ENCODE measurements at regions not wholly inside any gene's neighbourhood (a gene's known extent, or its start where the extent isn't known, plus 50 kb on each side); places are given as distances from the start of the nearest gene placed in this dataset.

DNA sequence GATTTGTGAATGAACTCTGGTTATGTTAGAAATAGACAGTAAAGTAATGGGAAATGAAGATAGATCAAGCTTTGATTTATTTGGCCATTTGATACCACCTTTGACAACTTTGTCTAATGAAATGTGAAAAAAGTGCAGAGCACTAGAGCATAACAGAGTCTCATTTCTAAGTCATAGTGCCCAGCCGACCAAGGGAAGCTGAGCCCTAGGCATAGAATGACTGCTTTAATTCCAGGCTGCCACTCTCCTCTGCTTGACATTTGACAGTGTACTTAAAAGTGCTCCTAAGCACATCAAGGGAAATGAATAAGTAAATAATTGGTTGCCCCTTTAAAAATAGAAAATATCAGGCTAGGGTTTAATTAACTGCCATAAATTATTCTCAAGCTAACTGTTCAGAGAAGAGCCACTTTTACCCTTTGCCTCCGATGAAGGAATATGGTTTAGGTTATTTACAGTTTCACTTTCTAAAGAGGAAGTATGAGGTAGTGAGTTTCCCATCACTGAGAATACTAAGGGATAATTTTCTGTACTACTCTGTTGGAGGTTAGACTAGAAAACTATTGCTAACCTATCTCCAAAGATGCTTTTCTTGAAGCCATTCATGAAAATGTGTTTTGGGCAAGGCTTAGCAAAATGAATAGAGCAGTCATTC is 591.6 kb downstream of the REEP3 start:
- Mint-ChIP-seq H3K4me1 (ENCODE audit: low read depth, unreplicated experiment) (peaks cover 14% of the 10 kb centered on the region), H3K36me3 (ENCODE audit: insufficient read depth, unreplicated experiment) (no peaks in the 10 kb centered on the region), H3K27me3 (ENCODE audit: insufficient read depth, unreplicated experiment) (peaks cover 5% of the 10 kb centered on the region), H3K9me3 (ENCODE audit: unreplicated experiment) (no peaks in the 10 kb centered on the region), H3K4me3 (ENCODE audit: unreplicated experiment) (no peak overlapping the region), H3K27ac (ENCODE audit: unreplicated experiment) (no peak overlapping the region)
- Histone ChIP-seq H3K36me3 (ENCODE audit: control insufficient read depth, insufficient read depth, low read length) (no peaks in the 10 kb centered on the region), H3K4me1 (peaks cover 14% of the 10 kb centered on the region), H3K4me3 (ENCODE audit: low read depth, low read length) (no peak overlapping the region), H3K27me3 (replicated peaks; ENCODE audit: control insufficient read depth, insufficient read depth, low read length) (no peaks in the 10 kb centered on the region), H3K9me3 (peaks cover under 1% of the 10 kb centered on the region; the same call in 1 of the 2 replicates)
- no peak for DNase-seq
- intact Hi-C loops (cut with micrococcal nuclease; ENCODE audit: unreplicated experiment): no loop called here
- BruUV-seq (replicated peaks): no TSS peak
- POLR2A ChIA-PET: no interaction called here
- CTCF ChIA-PET: no interaction called here
- TF ChIP-seq, protein P1, sequence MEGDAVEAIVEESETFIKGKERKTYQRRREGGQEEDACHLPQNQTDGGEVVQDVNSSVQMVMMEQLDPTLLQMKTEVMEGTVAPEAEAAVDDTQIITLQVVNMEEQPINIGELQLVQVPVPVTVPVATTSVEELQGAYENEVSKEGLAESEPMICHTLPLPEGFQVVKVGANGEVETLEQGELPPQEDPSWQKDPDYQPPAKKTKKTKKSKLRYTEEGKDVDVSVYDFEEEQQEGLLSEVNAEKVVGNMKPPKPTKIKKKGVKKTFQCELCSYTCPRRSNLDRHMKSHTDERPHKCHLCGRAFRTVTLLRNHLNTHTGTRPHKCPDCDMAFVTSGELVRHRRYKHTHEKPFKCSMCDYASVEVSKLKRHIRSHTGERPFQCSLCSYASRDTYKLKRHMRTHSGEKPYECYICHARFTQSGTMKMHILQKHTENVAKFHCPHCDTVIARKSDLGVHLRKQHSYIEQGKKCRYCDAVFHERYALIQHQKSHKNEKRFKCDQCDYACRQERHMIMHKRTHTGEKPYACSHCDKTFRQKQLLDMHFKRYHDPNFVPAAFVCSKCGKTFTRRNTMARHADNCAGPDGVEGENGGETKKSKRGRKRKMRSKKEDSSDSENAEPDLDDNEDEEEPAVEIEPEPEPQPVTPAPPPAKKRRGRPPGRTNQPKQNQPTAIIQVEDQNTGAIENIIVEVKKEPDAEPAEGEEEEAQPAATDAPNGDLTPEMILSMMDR (IDR thresholded peaks at IDR 0.05; ENCODE audit: insufficient read depth in 1 of 2, low read depth in 1 of 2, low read length in 1 of 2, severe bottlenecking in 1 of 2, unreplicated experiment in 1 of 2): no peak

DNA sequence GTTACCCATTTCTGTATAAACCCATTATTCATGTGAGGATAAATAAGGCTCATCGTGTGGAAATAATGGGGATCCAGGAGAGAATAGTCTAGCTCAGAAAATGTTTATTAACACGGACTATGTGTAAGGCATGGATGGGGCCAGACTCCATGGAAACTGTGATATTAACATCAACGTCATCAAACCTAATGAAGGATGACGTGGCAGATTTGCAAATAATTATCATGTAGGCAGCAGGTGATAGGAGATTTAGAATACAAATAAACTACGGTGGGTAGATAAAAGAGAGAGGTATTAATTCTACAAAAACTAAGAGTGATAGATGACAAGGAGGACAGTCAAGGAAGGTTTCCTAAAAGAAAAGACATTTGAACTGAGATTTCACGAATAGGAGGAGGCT is 592.2 kb downstream of the REEP3 start:
- TF ChIP-seq, protein P1 (IDR thresholded peaks at IDR 0.05; ENCODE audit: insufficient read depth in 1 of 2, low read depth in 1 of 2, low read length in 1 of 2, severe bottlenecking in 1 of 2, unreplicated experiment in 1 of 2): no peak
- intact Hi-C loops (cut with micrococcal nuclease; ENCODE audit: unreplicated experiment): no loop called here
- Mint-ChIP-seq H3K36me3 (ENCODE audit: insufficient read depth, unreplicated experiment) (no peaks in the 10 kb centered on the region), H3K27me3 (ENCODE audit: insufficient read depth, unreplicated experiment) (peaks cover 5% of the 10 kb centered on the region), H3K4me3 (ENCODE audit: unreplicated experiment) (no peak overlapping the region), H3K27ac (ENCODE audit: unreplicated experiment) (no peak overlapping the region), H3K4me1 (ENCODE audit: low read depth, unreplicated experiment) (peaks cover 14% of the 10 kb centered on the region), H3K9me3 (ENCODE audit: unreplicated experiment) (no peaks in the 10 kb centered on the region)
- Histone ChIP-seq H3K27me3 (replicated peaks; ENCODE audit: control insufficient read depth, insufficient read depth, low read length) (no peaks in the 10 kb centered on the region), H3K36me3 (ENCODE audit: control insufficient read depth, insufficient read depth, low read length) (no peaks in the 10 kb centered on the region), H3K4me3 (ENCODE audit: low read depth, low read length) (no peak overlapping the region), H3K9me3 (peaks cover 3% of the 10 kb centered on the region; the same call in 1 of the 2 replicates), H3K4me1 (peaks cover 14% of the 10 kb centered on the region)
- BruUV-seq (replicated peaks): no TSS peak
- ChIA-PET POLR2A (no interaction called here), CTCF (no interaction called here)
- no peak for DNase-seq

DNA sequence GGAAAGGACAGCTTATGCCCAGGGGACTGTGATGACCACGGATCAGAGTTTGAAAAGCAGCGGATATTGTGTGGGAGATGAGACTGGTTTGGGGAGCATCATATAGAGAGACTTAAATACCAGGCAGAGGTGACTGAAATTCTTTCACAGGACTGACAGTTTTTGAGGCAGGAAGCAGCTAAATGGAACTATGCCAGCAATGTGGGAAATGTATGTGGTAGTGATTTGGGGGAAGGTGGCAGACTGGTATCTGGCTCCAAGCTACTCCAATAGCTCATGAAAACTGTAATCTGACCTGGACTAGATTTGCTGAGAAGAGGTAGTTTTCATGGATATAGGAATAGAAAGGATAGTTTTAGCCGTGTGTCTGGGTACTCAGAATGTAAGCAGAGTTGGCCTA is 592.6 kb downstream of the REEP3 start:
- Histone ChIP-seq H3K27me3 (replicated peaks; ENCODE audit: control insufficient read depth, insufficient read depth, low read length) (no peaks in the 10 kb centered on the region), H3K4me3 (ENCODE audit: low read depth, low read length) (no peak overlapping the region), H3K9me3 (peaks cover 3% of the 10 kb centered on the region; the same call in 1 of the 2 replicates), H3K4me1 (peaks cover 14% of the 10 kb centered on the region), H3K36me3 (ENCODE audit: control insufficient read depth, insufficient read depth, low read length) (no peaks in the 10 kb centered on the region)
- Mint-ChIP-seq H3K27me3 (ENCODE audit: insufficient read depth, unreplicated experiment) (peaks cover 5% of the 10 kb centered on the region), H3K4me1 (ENCODE audit: low read depth, unreplicated experiment) (peaks cover 14% of the 10 kb centered on the region), H3K4me3 (ENCODE audit: unreplicated experiment) (no peak overlapping the region), H3K27ac (ENCODE audit: unreplicated experiment) (no peak overlapping the region), H3K36me3 (ENCODE audit: insufficient read depth, unreplicated experiment) (no peaks in the 10 kb centered on the region), H3K9me3 (ENCODE audit: unreplicated experiment) (no peaks in the 10 kb centered on the region)
- no peak for DNase-seq
- ChIA-PET POLR2A (no interaction called here), CTCF (no interaction called here)
- BruUV-seq (replicated peaks): no TSS peak
- intact Hi-C loops (cut with micrococcal nuclease; ENCODE audit: unreplicated experiment): no loop called here
- TF ChIP-seq, protein P1 (IDR thresholded peaks at IDR 0.05; ENCODE audit: insufficient read depth in 1 of 2, low read depth in 1 of 2, low read length in 1 of 2, severe bottlenecking in 1 of 2, unreplicated experiment in 1 of 2): no peak

Data from Caco-2 (cell line).